ENCODE measurements at regions not wholly inside any gene's neighbourhood (a gene's known extent, or its start where the extent isn't known, plus 50 kb on each side); places are given as distances from the start of the nearest gene placed in this dataset.

- no peak for TF ChIP-seq CTCF (IDR thresholded peaks at IDR 0.05)
- TF ChIP-seq POLR2A (IDR thresholded peaks at IDR 0.05) = no peak
Observed at GRCh38 chr6:134553936-134554335, 236.0 kb upstream of the SGK1 start.

Measured in heart left ventricle (tissue), 13 donors.